Testis (tissue), 2 donors: ENCODE measurements at regions not wholly inside any gene's neighbourhood (a gene's known extent, or its start where the extent isn't known, plus 50 kb on each side); places are given as distances from the start of the nearest gene placed in this dataset.

Experiments used
- DNase-seq: peaks from one replicate; pipeline ENCODE4 v3.0.0-alpha.2; 2019
- H3K27ac ChIP-seq, 2 donors: fragments of 200-600 bp; sonication (generic); one replicate each; pipeline ENCODE4 v1.5.1; 2019
- H3K27me3 ChIP-seq: fragments of 200-600 bp; sonication (generic); one replicate; pipeline ENCODE4 v1.5.1; 2019
- H3K36me3 ChIP-seq: fragments of 200-600 bp; sonication (generic); one replicate; pipeline ENCODE4 v1.5.1; 2017; ENCODE audit warnings: low read depth; ENCODE audit errors: missing control alignments
- H3K4me1 ChIP-seq: fragments of 200-600 bp; sonication (generic); one replicate; pipeline ENCODE4 v1.5.1; 2019
- H3K4me3 ChIP-seq, 2 donors: fragments of 200-600 bp; sonication (generic); one replicate each; pipeline ENCODE4 v1.5.1; 2017 to 2019
- H3K9me3 ChIP-seq: fragments of 200-600 bp; sonication (generic); one replicate; pipeline ENCODE4 v1.5.1; 2017
- POLR2A ChIP-seq: fragments of 450-650 bp; IDR thresholded peaks from one replicate; pipeline ENCODE4 v1.6.1; 2017; ENCODE audit warnings: antibody characterized with exemption, mild to moderate bottlenecking, moderate library complexity
- WGBS, 2 donors: methylation state at CpG; one replicate each; pipeline ENCODE4 v1.1.5; 2018; 5-methylcytosine and 5-hydroxymethylcytosine counted together
- intact Hi-C: fragments of 100-400 bp; cut with DNase I; formaldehyde crosslinking; loops from one replicate; pipeline ENCODE4 v1.15.1; 2023; ENCODE audit warnings: low total_unique reads
- TF ChIP-seq, protein P1 (sequence below), 3 experiments: fragments of 450-650 bp in 2 of 3; fragments of 200-600 bp in 1 of 3; sonication (generic) in 1 of 3; IDR thresholded peaks; one replicate each; pipeline ENCODE4 v1.5.1; 2016 to 2019; ENCODE audit warnings: antibody characterized with exemption in 3 of 3, mild to moderate bottlenecking in 2 of 3, moderate library complexity in 1 of 3

DNA sequence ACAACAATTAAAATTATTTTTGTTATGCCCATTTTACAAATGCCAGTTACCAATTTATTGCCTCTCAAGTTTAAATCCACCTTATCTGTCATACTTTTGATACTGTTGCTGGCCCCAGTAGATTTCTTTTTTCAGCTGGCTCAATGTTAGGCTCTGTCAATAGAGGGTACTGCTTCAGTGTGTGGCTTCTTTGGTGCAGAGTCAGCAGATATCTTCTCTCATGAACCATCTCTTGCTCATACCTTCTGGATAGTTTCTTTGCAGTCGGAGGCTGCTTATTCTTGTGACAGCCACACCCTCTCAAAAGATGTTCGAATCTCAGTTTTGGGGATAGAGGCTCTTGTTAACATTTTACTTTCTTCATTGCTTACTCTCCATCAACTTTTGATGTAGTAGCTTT is 849.9 kb upstream of the SEMA6A start:
- 88 to 92% methylated on average over 2 of the region's 2 CpGs for WGBS, 2 donors
- no peak overlapping the region for H3K4me3 ChIP-seq
- H3K27ac ChIP-seq: no peak overlapping the region
- DNase-seq: no peak
- H3K4me1 ChIP-seq: no peaks in the 10 kb centered on the region
- no peaks in the 10 kb centered on the region for H3K36me3 ChIP-seq
- no peaks in the 10 kb centered on the region for H3K9me3 ChIP-seq
- TF ChIP-seq, protein P1, sequence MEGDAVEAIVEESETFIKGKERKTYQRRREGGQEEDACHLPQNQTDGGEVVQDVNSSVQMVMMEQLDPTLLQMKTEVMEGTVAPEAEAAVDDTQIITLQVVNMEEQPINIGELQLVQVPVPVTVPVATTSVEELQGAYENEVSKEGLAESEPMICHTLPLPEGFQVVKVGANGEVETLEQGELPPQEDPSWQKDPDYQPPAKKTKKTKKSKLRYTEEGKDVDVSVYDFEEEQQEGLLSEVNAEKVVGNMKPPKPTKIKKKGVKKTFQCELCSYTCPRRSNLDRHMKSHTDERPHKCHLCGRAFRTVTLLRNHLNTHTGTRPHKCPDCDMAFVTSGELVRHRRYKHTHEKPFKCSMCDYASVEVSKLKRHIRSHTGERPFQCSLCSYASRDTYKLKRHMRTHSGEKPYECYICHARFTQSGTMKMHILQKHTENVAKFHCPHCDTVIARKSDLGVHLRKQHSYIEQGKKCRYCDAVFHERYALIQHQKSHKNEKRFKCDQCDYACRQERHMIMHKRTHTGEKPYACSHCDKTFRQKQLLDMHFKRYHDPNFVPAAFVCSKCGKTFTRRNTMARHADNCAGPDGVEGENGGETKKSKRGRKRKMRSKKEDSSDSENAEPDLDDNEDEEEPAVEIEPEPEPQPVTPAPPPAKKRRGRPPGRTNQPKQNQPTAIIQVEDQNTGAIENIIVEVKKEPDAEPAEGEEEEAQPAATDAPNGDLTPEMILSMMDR (IDR thresholded peaks at IDR 0.05): no peak
- no peak for TF ChIP-seq POLR2A
- intact Hi-C loops: no loop called here
- no peaks in the 10 kb centered on the region for H3K27me3 ChIP-seq

DNA sequence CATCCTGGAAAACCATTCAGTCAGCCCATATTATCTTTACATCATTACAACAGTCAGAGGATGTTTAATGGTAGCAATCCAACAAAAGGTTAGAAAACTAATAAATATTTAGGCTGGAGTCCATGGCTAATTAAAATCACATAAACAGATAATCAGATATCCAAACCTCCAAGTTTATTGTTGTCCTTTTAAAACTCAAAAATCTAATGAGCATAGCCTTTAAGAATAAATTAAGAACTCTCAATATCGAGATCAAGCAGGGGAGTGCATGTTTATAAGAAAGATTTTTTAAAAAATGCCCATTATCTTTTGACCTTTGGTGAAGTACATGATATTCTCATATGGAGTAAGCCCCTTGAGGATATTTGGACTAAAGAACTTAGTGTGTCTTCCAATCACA is 842.9 kb upstream of the SEMA6A start:
- DNase-seq: no peak
- 29 to 54% methylated on average over 1 of the region's 1 CpG for WGBS, 2 donors
- Histone ChIP-seq H3K36me3 (no peaks in the 10 kb centered on the region), H3K27me3 (no peaks in the 10 kb centered on the region), H3K9me3 (no peaks in the 10 kb centered on the region), H3K4me3 (no peak overlapping the region), H3K27ac (no peak overlapping the region), H3K4me1 (no peaks in the 10 kb centered on the region)
- intact Hi-C loops: no loop called here
- TF ChIP-seq, protein P1 (IDR thresholded peaks at IDR 0.05): no peak

DNA sequence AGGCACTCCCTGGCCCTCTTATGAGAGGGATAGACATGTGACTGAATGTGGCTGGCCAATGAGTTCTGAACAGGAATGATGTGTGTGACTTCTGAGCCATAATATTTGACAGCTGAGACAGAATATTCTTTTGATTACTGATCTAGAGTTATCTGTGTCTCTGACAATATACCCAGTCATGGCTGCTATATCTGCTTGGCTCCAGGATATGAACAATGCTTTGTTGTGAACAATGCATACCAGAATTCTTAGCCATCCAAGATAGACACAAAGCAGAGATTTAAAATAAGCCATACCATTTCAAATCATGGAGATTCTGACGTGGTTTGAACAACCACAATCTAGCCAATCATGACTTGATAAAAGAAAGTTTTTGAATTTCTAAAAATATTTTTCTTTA is 840.3 kb upstream of the SEMA6A start:
- Histone ChIP-seq H3K27ac (no peak overlapping the region), H3K4me1 (no peaks in the 10 kb centered on the region), H3K36me3 (no peaks in the 10 kb centered on the region), H3K9me3 (no peaks in the 10 kb centered on the region), H3K27me3 (no peaks in the 10 kb centered on the region), H3K4me3 (no peak overlapping the region)
- no peak for TF ChIP-seq POLR2A
- TF ChIP-seq, protein P1 (IDR thresholded peaks at IDR 0.05): no peak
- intact Hi-C loops: no loop called here
- WGBS, 2 donors: 70 to 87% methylated on average over 1 of the region's 1 CpG
- no peak for DNase-seq

DNA sequence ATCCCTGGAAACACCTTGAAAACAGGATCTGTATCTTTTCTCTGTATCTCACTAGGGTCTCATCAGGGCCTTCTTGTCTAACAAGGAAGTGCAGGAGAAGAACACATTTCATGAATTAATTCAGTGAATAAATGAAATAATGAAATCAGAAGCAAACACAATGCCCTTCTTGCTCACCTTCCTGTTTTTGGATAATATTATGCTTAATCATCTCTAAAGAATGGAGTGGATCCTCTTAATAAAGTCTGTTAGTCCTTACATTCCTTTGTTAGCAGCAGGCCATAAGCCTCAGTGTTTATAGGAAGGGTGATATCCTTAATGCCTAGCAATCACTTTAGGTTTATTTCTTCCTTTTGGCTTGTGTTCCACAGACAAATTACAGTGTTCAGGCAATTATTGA is 837.1 kb upstream of the SEMA6A start:
- H3K9me3 ChIP-seq: no peaks in the 10 kb centered on the region
- H3K36me3 ChIP-seq: no peaks in the 10 kb centered on the region
- H3K4me1 ChIP-seq: no peaks in the 10 kb centered on the region
- no peak for DNase-seq
- no peak overlapping the region for H3K4me3 ChIP-seq
- H3K27ac ChIP-seq: no peak overlapping the region
- intact Hi-C loops: no loop called here
- TF ChIP-seq, protein P1 (IDR thresholded peaks at IDR 0.05): no peak
- TF ChIP-seq POLR2A: no peak
- no peaks in the 10 kb centered on the region for H3K27me3 ChIP-seq

DNA sequence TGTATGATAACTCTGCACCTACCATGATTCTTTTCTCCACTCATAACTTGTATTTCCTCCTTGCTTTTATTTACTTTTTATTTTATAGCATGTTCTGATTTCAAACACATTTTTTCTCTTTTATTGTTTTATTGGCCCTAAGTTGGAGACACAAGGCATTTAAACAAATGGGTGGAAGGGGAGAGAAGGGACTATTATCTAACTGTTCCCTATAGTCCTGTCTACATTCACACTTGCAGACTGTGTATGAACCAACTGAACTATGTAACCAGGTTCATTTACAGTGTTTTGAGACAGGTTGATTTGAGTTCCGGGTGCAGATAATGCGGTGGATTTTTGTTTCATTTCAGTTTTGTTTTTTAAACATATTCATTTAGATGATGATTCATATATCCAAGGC is 830.6 kb upstream of the SEMA6A start:
- Histone ChIP-seq H3K4me3 (no peak overlapping the region), H3K4me1 (no peaks in the 10 kb centered on the region), H3K27ac (no peak overlapping the region), H3K36me3 (no peaks in the 10 kb centered on the region), H3K9me3 (no peaks in the 10 kb centered on the region), H3K27me3 (no peaks in the 10 kb centered on the region)
- 83 to 87% methylated on average over 2 of the region's 2 CpGs for WGBS, 2 donors
- intact Hi-C loops: no loop called here
- TF ChIP-seq, protein P1 (IDR thresholded peaks at IDR 0.05): no peak
- DNase-seq: no peak
